Head of caudate nucleus (tissue), 42 donors: ENCODE measurements at regions not wholly inside any gene's neighbourhood (a gene's known extent, or its start where the extent isn't known, plus 50 kb on each side); places are given as distances from the start of the nearest gene placed in this dataset.
"Not testable (repeated sequence)": the region's sequence is repeated elsewhere in the genome, so short reads cannot be mapped to it uniquely, and the experiment has no call there.

Experiments used
- DNase-seq, 42 donors: peaks; one replicate each; pipeline versions ENCODE4 v3.0.0 to v3.0.0-alpha.2; 2020 to 2021; ENCODE audit warnings: mixed read lengths in 7 of 42
- intact Hi-C: fragments of 100-400 bp; cut with DNase I; formaldehyde crosslinking; loops from one replicate; pipeline ENCODE4 v1.15.0; 2022

DNA sequence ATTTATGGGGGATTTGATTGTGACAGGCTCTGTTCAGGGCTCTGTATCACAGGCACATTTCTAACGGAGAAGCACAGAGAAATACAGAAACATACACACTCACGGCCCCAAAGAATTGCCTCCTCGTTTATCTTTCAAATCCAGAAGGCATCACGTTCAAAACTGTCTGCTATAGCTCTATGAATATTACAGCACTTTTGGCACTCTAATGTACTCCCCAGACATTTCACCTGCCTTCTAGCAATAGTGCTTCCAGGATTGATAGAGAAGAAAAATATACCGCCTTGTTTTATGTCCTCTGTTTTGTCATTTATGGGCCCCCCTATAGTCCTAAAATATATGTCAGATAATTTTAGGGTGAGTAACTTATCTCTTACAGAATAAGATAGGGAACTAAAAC is 947.5 kb downstream of the ANKRD7 start:
- intact Hi-C loops = no loop called here
- DNase-seq = no peak

DNA sequence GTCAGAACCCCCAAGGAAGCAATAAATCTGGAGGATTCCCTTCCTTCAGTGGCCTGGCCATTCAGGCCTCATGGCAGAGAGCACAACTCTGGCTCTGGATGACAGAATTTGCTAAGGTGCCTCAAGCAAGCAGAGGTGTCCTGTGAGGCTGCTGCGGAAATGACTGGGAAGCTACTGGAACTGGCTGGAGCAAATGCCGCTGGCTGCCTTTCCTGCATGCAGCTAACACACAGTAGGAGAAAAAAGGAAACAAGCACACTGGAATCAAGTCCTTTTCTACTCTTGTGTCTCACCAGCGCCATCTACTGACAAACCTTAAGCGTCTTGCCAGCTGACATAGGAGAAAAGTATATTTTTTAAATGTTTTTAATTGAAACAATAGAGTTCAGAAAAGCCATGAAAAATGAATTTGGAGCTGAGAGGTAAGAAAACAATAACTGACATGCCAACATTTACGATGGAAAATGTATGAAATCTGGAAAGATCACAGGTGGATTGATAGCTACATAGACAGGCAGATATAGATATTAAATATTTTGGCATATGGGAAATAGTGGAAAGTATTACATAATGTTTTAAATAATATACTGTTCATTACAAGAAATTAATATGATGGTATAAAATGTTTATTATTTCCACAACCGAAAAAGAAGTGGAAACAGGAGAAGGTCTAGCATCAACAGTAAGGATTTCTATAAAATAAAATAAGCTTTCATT is 951.6 kb downstream of the ANKRD7 start:
- intact Hi-C loops = no loop called here
- peak in 41 of 42 donors; percentile 6 to 80 (median 48) for DNase-seq

DNA sequence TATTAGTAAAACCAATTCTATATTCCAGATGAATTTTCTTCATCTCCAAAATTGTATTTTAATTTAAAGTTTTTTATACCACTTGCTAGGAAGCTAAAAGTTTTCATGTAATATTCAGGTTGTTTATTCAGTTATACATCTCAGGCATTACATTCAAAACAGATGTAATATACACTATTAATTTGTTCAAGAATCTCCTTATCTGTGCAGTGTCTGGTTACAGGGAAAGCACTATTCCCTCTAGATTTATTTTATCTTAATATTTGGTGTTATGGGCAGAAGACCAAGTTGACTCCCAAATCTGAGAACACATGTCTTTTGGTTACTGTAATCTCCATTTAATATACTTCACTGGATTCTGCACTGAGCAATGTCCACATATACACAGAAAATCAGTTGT is 953.4 kb downstream of the ANKRD7 start:
- intact Hi-C loops = no loop called here
- DNase-seq = no peak

GRCh38 chr7:119184124-119184788 is 959.8 kb downstream of the ANKRD7 start:
- no peak for DNase-seq
- intact Hi-C loops = loop anchor here (10.0 kb wide), 1 partner anchor 919 kb away; no protein-coding TSS in a partner anchor

DNA sequence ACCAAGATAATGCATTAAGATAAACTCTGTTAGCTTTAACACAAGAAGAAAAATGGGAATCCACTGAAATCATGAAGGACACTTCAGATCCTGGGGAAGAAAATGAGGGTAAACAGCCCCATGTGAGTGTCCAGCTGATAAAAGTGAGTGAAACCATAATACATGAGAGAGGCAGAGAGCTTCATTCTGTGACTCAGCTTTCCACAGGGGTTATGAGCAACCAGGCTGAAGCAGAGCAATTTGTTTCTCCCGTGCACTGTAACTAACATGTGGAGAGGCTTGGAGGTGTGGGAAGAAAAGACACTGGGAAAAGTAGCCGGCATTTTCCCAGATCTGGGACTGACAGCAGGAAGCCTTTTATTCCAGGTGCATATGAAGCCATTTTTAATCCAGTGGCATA is 971.7 kb downstream of the ANKRD7 start:
- no peak for DNase-seq
- intact Hi-C loops = no loop called here

DNA sequence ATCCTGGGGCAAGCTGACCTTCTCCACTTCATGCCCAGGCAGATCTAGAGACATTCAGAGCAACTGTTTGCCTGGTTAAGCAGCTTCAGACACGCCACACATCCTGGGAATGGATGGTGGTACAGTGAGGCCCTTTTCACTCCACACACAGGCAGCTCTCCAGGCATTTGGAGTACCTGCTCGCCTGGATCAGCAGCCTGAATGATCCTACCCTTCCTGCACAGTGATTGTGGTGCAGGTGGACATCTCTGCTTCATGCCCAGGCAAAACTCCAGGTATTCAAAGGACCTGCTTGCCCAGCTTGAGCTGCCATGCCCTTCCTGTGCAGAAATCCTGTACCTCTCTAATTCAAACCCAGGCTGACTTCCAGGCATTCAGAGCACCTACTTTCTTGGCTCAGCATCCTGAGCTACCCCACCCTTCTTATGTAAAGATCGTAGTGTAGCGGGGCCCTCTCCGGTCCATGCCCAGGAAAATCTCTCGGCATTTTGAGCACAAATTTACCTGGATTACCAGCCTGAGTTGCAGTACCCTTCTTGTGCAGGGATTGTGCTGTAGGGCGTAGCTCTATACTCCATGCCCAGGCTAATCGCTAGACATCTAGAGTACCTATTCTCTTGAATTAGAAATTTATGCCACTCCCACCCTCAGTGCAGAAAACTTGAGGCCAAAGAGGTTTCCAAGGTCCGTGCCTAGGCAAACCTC is 972.8 kb downstream of the ANKRD7 start:
- DNase-seq = no peak
- intact Hi-C loops = no loop called here

DNA sequence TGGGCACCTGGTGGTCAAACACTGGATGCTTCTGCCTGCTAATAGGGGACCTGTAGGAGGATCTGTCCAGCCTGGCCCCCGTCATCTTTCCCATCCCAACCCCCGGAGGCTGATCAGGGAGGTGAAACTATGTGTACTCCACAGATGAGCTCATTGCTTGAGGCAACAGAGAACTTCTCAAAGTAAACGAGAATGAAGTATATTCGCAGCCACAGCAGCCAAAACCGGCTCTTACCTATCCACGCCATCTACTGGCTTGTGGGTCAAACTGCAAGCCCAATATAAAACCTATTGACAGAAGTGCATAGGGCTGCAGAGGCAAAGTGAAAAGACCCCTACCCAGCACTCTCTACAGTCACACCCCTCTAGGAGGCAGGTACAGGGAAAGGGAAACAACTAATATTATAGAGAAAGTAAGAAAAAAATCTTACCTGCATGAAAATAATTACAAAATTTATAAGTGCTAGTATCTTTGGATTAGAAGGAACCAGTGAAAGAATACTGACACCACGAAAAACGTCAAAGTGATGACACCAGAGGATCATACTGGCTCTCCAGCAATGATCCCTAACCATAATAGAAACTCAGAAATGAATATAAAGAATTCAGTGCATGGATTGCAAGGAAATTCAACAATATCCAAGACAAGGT is 973.5 kb downstream of the ANKRD7 start:
- intact Hi-C loops = no loop called here
- peak in 17 of 42 donors; percentile 1 to 54 (median 20) for DNase-seq

GRCh38 chr7:119219663-119220062 is 995.2 kb downstream of the ANKRD7 start:
- intact Hi-C loops = no loop called here

DNA sequence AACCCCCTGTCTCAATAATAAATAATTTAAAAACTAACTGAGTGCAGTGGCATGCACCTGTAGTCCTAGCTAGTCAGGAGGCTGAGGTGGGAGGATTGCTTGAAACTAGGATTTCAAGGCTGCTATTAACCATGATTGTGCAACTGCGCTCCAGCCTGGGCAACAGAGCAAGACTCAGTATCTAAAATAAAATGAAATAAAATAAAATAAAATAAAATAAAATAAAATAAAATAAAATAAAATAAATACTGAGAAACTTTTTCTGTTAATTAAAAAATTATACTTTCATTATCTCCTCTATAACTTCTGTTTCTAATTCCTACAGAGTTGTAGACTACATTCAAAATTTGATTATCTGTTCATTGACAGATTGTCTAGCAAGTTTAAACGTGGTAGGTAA is 999.4 kb downstream of the ANKRD7 start:
- no peak for DNase-seq
- intact Hi-C loops = no loop called here

More at GRCh38 chr7:119219663-119220062, 995.2 kb downstream of the ANKRD7 start:
- no peak for DNase-seq

DNA sequence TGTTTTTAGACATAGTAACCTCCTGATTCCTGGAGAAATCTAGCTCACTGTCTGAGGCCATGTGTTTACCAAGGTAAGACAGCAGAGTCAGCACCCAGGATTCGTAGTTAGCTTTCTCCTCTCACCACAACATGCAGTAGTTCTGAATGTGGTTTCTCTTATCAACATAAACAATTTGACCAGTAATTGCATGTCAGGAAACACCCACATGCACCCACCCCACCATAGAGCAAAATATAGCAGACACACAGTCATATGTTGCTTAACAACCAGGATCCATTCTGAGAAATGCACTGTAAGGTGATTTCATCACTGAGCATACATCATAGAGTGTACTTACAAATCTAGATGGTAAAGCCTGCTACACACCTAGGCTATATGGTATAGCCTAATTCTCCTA is 1004.0 kb downstream of the ANKRD7 start:
- intact Hi-C loops = no loop called here
- no peak for DNase-seq

DNA sequence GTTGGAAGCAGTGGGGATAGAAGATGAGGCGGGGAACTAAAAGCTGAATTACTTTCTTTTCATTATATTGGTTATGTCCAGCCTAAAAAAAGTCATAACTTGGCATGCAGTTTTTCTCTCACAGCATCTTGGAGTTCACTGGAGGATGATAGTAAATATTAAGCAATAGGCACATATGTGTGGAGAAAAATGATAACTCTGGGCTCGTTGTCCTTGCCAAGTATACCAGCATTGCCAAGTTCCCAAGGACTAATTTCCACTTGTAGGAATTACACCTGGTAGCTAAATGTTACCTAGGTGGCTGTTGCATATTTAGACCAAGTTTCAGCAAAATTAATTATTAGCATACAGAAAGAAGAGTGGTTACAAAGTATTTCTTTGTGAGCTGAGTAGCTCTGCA is 1007.6 kb downstream of the ANKRD7 start:
- intact Hi-C loops = no loop called here
- DNase-seq = no peak

- no peak for DNase-seq
- intact Hi-C loops = no loop called here
These were observed 1008.5 kb downstream of the ANKRD7 start for GRCh38 chr7:119233015-119233414.

- no peak for DNase-seq
- intact Hi-C loops = no loop called here
These were observed 1020.0 kb upstream of the KCND2 start for GRCh38 chr7:119252962-119253361.

DNA sequence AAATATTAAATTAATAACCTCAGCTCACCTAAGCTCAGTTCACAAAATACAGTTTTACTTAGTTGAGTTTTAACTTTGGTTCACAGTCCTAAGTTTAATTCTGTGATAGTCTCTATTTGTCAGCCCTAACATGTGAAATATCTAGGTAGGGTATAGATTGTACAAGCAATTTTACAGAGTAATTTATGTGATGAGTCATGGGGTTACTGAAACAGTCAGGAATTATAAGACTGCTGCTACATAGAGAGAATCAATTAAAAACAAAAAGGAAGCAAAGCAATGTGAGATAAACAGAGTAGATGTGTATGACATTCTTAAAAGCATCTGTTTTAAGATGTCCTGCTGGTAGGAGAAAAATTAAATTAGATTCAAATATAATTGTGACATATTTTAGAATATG is 1018.2 kb upstream of the KCND2 start:
- intact Hi-C loops = no loop called here
- DNase-seq = no peak

GRCh38 chr7:119256001-119256400 is 1017.0 kb upstream of the KCND2 start:
- intact Hi-C loops = no loop called here
- no peak for DNase-seq

GRCh38 chr7:119256446-119257131 is 1016.4 kb upstream of the KCND2 start:
- intact Hi-C loops = no loop called here
- DNase-seq = no peak

GRCh38 chr7:119266790-119267189 is 1006.2 kb upstream of the KCND2 start:
- DNase-seq, intact Hi-C loops: not testable (repeated sequence)

DNA sequence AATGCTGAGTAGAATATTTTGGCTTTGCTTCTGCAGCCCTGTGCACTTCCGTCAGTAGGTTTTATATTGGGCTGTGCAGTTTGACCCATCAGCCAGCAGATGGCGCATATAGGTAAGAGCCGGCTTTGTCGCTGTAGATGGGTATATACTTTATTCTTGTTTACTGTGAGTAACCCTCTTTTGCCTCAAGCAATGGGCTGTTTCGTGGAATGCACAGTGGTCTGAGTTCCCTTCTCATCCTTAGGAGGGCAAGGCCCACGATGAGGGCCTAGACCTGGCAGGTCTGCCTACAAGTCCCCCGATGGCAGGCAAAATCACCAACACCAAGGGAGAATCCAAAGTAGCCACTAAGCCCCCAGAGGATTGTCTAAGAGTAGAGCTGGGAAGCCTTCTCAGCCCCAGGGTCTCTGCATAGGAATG is 1002.9 kb upstream of the KCND2 start:
- intact Hi-C loops = no loop called here
- peak; percentile 30 to 87 (median 62) for DNase-seq

GRCh38 chr7:119270644-119271043 is 1002.3 kb upstream of the KCND2 start:
- intact Hi-C loops = no loop called here
- DNase-seq = peak in 2 of 42 donors; percentile 7 to 38
